B cell (primary cell): ENCODE measurements at regions not wholly inside any gene's neighbourhood (a gene's known extent, or its start where the extent isn't known, plus 50 kb on each side); places are given as distances from the start of the nearest gene placed in this dataset.
A peak's percentile ranks its signal among the peaks of the same experiment; 100 is the strongest.

Source experiments
- ATAC-seq: fragments of 200-7000 bp; cut with Tn5 transposase; one replicate; pipeline ENCODE4 v1.10.0; 2021; ENCODE audit warnings: low read depth, mild to moderate bottlenecking, moderate number of reproducible peaks, moderate library complexity
- CTCF ChIA-PET: fragments of 350-600 bp; sonication (Branson Sonifier 250); formaldehyde crosslinking; loops from one replicate; lab custom pipeline; 2021; ENCODE audit warnings: antibody characterized with exemption, inconsistent platforms; lab: Charles Lee
- POLR2A ChIA-PET: fragments of 350-600 bp; sonication (Branson Sonifier 250); formaldehyde crosslinking; loops from one replicate; lab custom pipeline; 2021; ENCODE audit warnings: antibody characterized with exemption; lab: Charles Lee
- DNase-seq: peaks from one replicate; pipeline ENCODE4 v3.0.0; 2013
- H2AFZ ChIP-seq: 2 replicates; pipeline ENCODE4 v1.6.1; 2012; ENCODE audit warnings: mild to moderate bottlenecking, low read depth, low read length; ENCODE audit not compliant: insufficient read depth, poor library complexity, severe bottlenecking
- H3K27ac ChIP-seq, 2 donors: 1 replicate in 1 of 2; 2 replicates in 1 of 2; pipeline ENCODE4 v1.5.1; 2012 to 2013; ENCODE audit warnings: low read length in 2 of 2, mild to moderate bottlenecking in 2 of 2, moderate library complexity in 1 of 2
- H3K27me3 ChIP-seq, 4 experiments: fragments of 200-600 bp in 1 of 4; sonication (generic) in 1 of 4; replicated peaks in 1 of 4; 1 replicate in 2 of 4; 2 replicates in 2 of 4; pipeline versions ENCODE4 v1.6.1 to v1.7.0; 2013 to 2016; ENCODE audit warnings: low read length in 3 of 4, mild to moderate bottlenecking in 2 of 4, mixed read lengths in 1 of 4, moderate library complexity in 1 of 4; ENCODE audit not compliant: insufficient read depth in 4 of 4, control insufficient read depth in 3 of 4; ENCODE audit errors: control extremely low read depth in 1 of 4
- H3K36me3 ChIP-seq, 2 experiments: replicated peaks in 1 of 2; 1 replicate in 1 of 2; 2 replicates in 1 of 2; pipeline versions ENCODE4 v1.6.1 to v1.7.1; 2013; ENCODE audit warnings: low read length in 1 of 2; ENCODE audit not compliant: insufficient read depth in 2 of 2, control insufficient read depth in 1 of 2; ENCODE audit errors: control extremely low read depth in 1 of 2, extremely low read depth in 1 of 2
- H3K4me1 ChIP-seq, 2 donors: fragments of 200-600 bp in 1 of 2; sonication (generic) in 1 of 2; 1 replicate in 1 of 2; 2 replicates in 1 of 2; pipeline versions ENCODE4 v1.5.1 to v1.6.1; 2013 to 2017; ENCODE audit warnings: low read length in 2 of 2; ENCODE audit not compliant: control insufficient read depth in 2 of 2, insufficient read depth in 2 of 2
- H3K4me2 ChIP-seq: replicated peaks from 2 replicates; pipeline ENCODE3; 2012; ENCODE audit warnings: mild to moderate bottlenecking, low read depth, low read length; ENCODE audit not compliant: poor library complexity, severe bottlenecking
- H3K4me3 ChIP-seq, 5 experiments: fragments of 200-600 bp in 1 of 5; sonication (generic) in 1 of 5; 1 replicate in 3 of 5; 2 replicates in 2 of 5; pipeline versions ENCODE4 v1.5.1 to v1.7.0; 2011 to 2016; ENCODE audit warnings: low read length in 4 of 5, mild to moderate bottlenecking in 4 of 5, low read depth in 2 of 5, control low read depth in 1 of 5, moderate library complexity in 1 of 5; ENCODE audit not compliant: insufficient read depth in 1 of 5; ENCODE audit errors: control extremely low read depth in 1 of 5, extremely low read depth in 1 of 5
- H3K79me2 ChIP-seq: fragments of 200-600 bp; sonication (generic); one replicate; pipeline ENCODE4 v1.6.0; 2016; ENCODE audit warnings: low read length; ENCODE audit not compliant: control insufficient read depth, insufficient read depth
- H3K9ac ChIP-seq: fragments of 200-600 bp; sonication (generic); 2 replicates; pipeline ENCODE4 v1.6.1; 2017; ENCODE audit warnings: mild to moderate bottlenecking, low read length, moderate library complexity
- H3K9me3 ChIP-seq, 3 donors: one replicate each; pipeline versions ENCODE4 v1.6.1 to v1.7.1; 2013; ENCODE audit warnings: low read length in 2 of 3; ENCODE audit not compliant: control insufficient read depth in 2 of 3, insufficient read depth in 1 of 3; ENCODE audit errors: control extremely low read depth in 1 of 3
- H4K20me1 ChIP-seq: 2 replicates; pipeline ENCODE4 v1.6.0; 2012; ENCODE audit warnings: mild to moderate bottlenecking, low read length; ENCODE audit not compliant: insufficient read depth, control insufficient read depth, poor library complexity, severe bottlenecking
- H3K27ac Mint-ChIP-seq: one replicate; pipeline ENCODE4 v1.8.0; 2021; ENCODE audit warnings: mixed read lengths
- H3K27me3 Mint-ChIP-seq: one replicate; pipeline ENCODE4 v1.8.0; 2021; ENCODE audit warnings: mixed read lengths
- H3K4me1 Mint-ChIP-seq: one replicate; pipeline ENCODE4 v1.8.0; 2021; ENCODE audit warnings: mixed read lengths
- H3K4me3 Mint-ChIP-seq: one replicate; pipeline ENCODE4 v1.8.0; 2021; ENCODE audit warnings: mixed read lengths
- H3K9me3 Mint-ChIP-seq: one replicate; pipeline ENCODE4 v1.8.0; 2022; ENCODE audit warnings: mixed read lengths; ENCODE audit not compliant: insufficient read depth
- EZH2 ChIP-seq: IDR thresholded peaks from 2 replicates; pipeline ENCODE4 v1.6.1; 2012; ENCODE audit warnings: borderline replicate concordance, low read depth, mild to moderate bottlenecking, moderate library complexity, low read length; ENCODE audit not compliant: insufficient read depth, poor library complexity, severe bottlenecking
- WGBS: methylation state at CpG from one replicate; pipeline ENCODE4 v1.1.5; 2013; ENCODE audit warnings: missing lambda C conversion rate; ENCODE audit not compliant: insufficient coverage; 5-methylcytosine and 5-hydroxymethylcytosine counted together
- intact Hi-C: fragments of 100-400 bp; cut with micrococcal nuclease; formaldehyde crosslinking; loops from one replicate; pipeline ENCODE4 v1.10.0; 2022
- TF ChIP-seq, protein P1 (sequence below): fragments of 200-600 bp; IDR thresholded peaks from one replicate; pipeline ENCODE4 v1.8.0; 2022; ENCODE audit warnings: antibody characterized with exemption, mild to moderate bottlenecking

DNA sequence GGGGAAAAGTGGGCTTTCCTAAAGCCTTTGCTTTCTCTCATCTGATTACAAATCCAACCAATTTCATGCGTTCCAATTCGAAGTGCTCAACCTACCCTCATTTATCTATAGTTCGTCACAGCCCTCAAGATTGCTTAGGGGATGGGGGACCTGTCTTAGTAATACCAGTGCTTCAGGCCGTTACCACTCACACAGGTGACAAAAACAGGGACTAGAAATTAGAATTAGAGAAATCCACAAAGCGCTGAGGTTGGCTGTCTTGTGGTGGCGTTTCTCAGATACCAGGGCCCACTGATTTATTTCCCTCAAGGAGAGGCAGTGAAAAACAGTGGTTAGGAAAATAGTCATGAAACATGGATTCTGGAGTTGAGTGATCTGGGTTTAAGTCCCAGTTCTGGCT lies 121.6 kb upstream of the SPACA1 start:
- Mint-ChIP-seq H3K27me3 (no peaks in the 10 kb centered on the region), H3K9me3 (no peaks in the 10 kb centered on the region), H3K27ac (peak overlapping the region; percentile 69), H3K4me3 (peak overlapping the region; percentile 35), H3K4me1 (peaks cover 70% of the 10 kb centered on the region)
- H3K79me2 ChIP-seq: no peaks in the 10 kb centered on the region
- no peaks in the 10 kb centered on the region for H3K36me3 ChIP-seq
- H3K4me2 ChIP-seq: peak overlapping the region; percentile 66
- H3K4me3 ChIP-seq: no peak overlapping the region
- intact Hi-C loops: loop anchor here (5.0 to 10.0 kb wide), 2 partner anchors 836 to 1429 kb away; partner anchors contain the start of gene UBE2J1
- WGBS: no CpG with 5 or more reads among the region's 6 CpGs
- H4K20me1 ChIP-seq: no peaks in the 10 kb centered on the region
- TF ChIP-seq, protein P1, sequence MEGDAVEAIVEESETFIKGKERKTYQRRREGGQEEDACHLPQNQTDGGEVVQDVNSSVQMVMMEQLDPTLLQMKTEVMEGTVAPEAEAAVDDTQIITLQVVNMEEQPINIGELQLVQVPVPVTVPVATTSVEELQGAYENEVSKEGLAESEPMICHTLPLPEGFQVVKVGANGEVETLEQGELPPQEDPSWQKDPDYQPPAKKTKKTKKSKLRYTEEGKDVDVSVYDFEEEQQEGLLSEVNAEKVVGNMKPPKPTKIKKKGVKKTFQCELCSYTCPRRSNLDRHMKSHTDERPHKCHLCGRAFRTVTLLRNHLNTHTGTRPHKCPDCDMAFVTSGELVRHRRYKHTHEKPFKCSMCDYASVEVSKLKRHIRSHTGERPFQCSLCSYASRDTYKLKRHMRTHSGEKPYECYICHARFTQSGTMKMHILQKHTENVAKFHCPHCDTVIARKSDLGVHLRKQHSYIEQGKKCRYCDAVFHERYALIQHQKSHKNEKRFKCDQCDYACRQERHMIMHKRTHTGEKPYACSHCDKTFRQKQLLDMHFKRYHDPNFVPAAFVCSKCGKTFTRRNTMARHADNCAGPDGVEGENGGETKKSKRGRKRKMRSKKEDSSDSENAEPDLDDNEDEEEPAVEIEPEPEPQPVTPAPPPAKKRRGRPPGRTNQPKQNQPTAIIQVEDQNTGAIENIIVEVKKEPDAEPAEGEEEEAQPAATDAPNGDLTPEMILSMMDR: no peak
- TF ChIP-seq EZH2: no peak
- ChIA-PET CTCF (interaction anchor here (1.0 to 12.2 kb wide), 5 partner anchors 18 to 313 kb away, joined by 3 to 176 read pairs (median 4); no protein-coding TSS in a partner anchor), POLR2A (interaction anchor here (0.9 to 1.4 kb wide), 3 partner anchors 207 to 252 kb away, joined by 3 to 4 read pairs (median 3); partner anchors contain the start of gene AKIRIN2)
- H3K9ac ChIP-seq: no peak overlapping the region
- H3K4me1 ChIP-seq: peaks cover 66 to 67% of the 10 kb centered on the region in 2 donors
- H2AFZ ChIP-seq: no peak overlapping the region
- no peak for DNase-seq
- H3K9me3 ChIP-seq: no peaks in the 10 kb centered on the region
- H3K27ac ChIP-seq: peak overlapping the region; percentile 30 to 44
- no peak for ATAC-seq
- H3K27me3 ChIP-seq: no peaks in the 10 kb centered on the region

- H3K4me3 Mint-ChIP-seq: peak overlapping the region; percentile 35
- intact Hi-C loops: loop anchor here (1.0 to 10.0 kb wide), 3 partner anchors 93 to 1429 kb away; partner anchors contain the start of gene UBE2J1
- peaks cover 76% of the 10 kb centered on the region for H3K4me1 Mint-ChIP-seq
- Histone ChIP-seq H3K4me3 (no peak overlapping the region), H3K27ac (peak overlapping the region; percentile 38 to 72), H3K9ac (peak overlapping the region; percentile 3), H3K9me3 (no peaks in the 10 kb centered on the region), H3K4me2 (peak overlapping the region; percentile 66), H3K79me2 (no peaks in the 10 kb centered on the region), H4K20me1 (no peaks in the 10 kb centered on the region), H3K4me1 (peaks cover 71 to 72% of the 10 kb centered on the region in 2 donors), H3K27me3 (no peaks in the 10 kb centered on the region), H2AFZ (no peak overlapping the region), H3K36me3 (no peaks in the 10 kb centered on the region)
- peak; percentile 90 for DNase-seq
- 10% methylated on average over 3 of the region's 7 CpGs for WGBS
- TF ChIP-seq EZH2: no peak
- TF ChIP-seq, protein P1: no peak
- no peaks in the 10 kb centered on the region for H3K9me3 Mint-ChIP-seq
- ChIA-PET CTCF (interaction anchor here (0.9 to 12.2 kb wide), 5 partner anchors 17 to 314 kb away, joined by 3 to 176 read pairs (median 4); no protein-coding TSS in a partner anchor), POLR2A (interaction anchor here (0.9 to 1.4 kb wide), 4 partner anchors 207 to 252 kb away, joined by 3 to 4 read pairs (median 3); partner anchors contain the start of gene AKIRIN2)
- peak overlapping the region; percentile 69 for H3K27ac Mint-ChIP-seq
- peak; percentile 29 for ATAC-seq
- H3K27me3 Mint-ChIP-seq: no peaks in the 10 kb centered on the region
These were observed 122.1 kb upstream of the SPACA1 start for GRCh38 chr6:87925373-87926060.
